ENCODE measurements at regions not wholly inside any gene's neighbourhood (a gene's known extent, or its start where the extent isn't known, plus 50 kb on each side); places are given as distances from the start of the nearest gene placed in this dataset.

DNA sequence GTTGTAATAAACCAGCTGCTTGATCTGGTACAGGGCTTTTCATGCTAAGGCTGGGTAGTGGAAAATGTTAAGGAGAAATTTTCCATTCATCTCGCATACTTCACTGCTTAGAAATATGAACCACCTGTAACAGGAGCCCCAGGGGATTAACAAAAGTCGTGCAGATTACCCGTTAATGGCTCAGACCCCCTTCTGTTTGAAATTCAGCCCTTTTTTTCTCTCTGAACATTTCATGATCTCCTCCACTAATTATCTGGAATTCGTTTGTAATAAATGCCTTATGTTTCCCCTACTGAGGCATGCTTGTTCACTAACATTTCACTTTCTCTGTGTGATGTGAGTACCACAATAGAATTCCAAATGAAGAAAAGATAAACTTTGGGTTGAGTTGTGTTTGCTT lies 336.4 kb upstream of the HSF2 start:
- H3K4me1 ChIP-seq (ENCODE audit: insufficient read depth, low read length): no peaks in the 10 kb centered on the region
- H2AFZ ChIP-seq (ENCODE audit: low read length): no peak overlapping the region
- ATAC-seq: no peak
- no peak overlapping the region for H3K27ac ChIP-seq (ENCODE audit: low read length)
- no peak overlapping the region for H3K4me3 ChIP-seq (ENCODE audit: low read length)
- intact Hi-C loops (cut with micrococcal nuclease): no loop called here
- no peaks in the 10 kb centered on the region for H4K20me1 ChIP-seq (ENCODE audit: low read length)
- no TSS peak for BruUV-seq (replicated peaks)
- CTCF ChIA-PET: no interaction called here
- no peak for DNase-seq
- TF ChIP-seq CTCF (conservative IDR thresholded peaks at IDR 0.05; ENCODE audit: low read depth, low read length): no peak
- H3F3A ChIP-seq (ENCODE audit: low read length, unreplicated experiment): no peaks in the 10 kb centered on the region
- H3K9ac ChIP-seq (ENCODE audit: low read length): no peak overlapping the region
- no peaks in the 10 kb centered on the region for H3K9me2 ChIP-seq (replicated peaks; ENCODE audit: low read length)
- POLR2A ChIA-PET (ENCODE audit: unreplicated experiment): no interaction called here
- no peak overlapping the region for H3K4me2 ChIP-seq (ENCODE audit: low read length)
- H3K27me3 ChIP-seq (ENCODE audit: low read length): peaks cover 30% of the 10 kb centered on the region
- no peaks in the 10 kb centered on the region for H3K79me2 ChIP-seq (ENCODE audit: low read length)
- no peaks in the 10 kb centered on the region for H3K9me3 ChIP-seq (ENCODE audit: low read length)
- no peaks in the 10 kb centered on the region for H3K36me3 ChIP-seq (ENCODE audit: low read depth, low read length)

GRCh38 chr6:122063761-122064160 lies 335.7 kb upstream of the HSF2 start:
- Histone ChIP-seq H3K9me2 (replicated peaks; ENCODE audit: low read length) (no peaks in the 10 kb centered on the region), H3K27me3 (ENCODE audit: low read length) (peaks cover 26% of the 10 kb centered on the region), H2AFZ (ENCODE audit: low read length) (no peak overlapping the region), H3K4me2 (ENCODE audit: low read length) (no peak overlapping the region), H3F3A (ENCODE audit: low read length, unreplicated experiment) (no peaks in the 10 kb centered on the region), H3K79me2 (ENCODE audit: low read length) (no peaks in the 10 kb centered on the region), H3K27ac (ENCODE audit: low read length) (no peak overlapping the region), H3K36me3 (ENCODE audit: low read depth, low read length) (no peaks in the 10 kb centered on the region), H3K4me1 (ENCODE audit: insufficient read depth, low read length) (no peaks in the 10 kb centered on the region), H4K20me1 (ENCODE audit: low read length) (no peaks in the 10 kb centered on the region), H3K9me3 (ENCODE audit: low read length) (no peaks in the 10 kb centered on the region), H3K9ac (ENCODE audit: low read length) (no peak overlapping the region), H3K4me3 (ENCODE audit: low read length) (no peak overlapping the region)
- ChIA-PET POLR2A (ENCODE audit: unreplicated experiment) (no interaction called here), CTCF (no interaction called here)
- intact Hi-C loops (cut with micrococcal nuclease): no loop called here
- BruUV-seq (replicated peaks): no TSS peak
- TF ChIP-seq CTCF (conservative IDR thresholded peaks at IDR 0.05; ENCODE audit: low read depth, low read length) (no peak), EZH2phosphoT487 (IDR thresholded peaks at IDR 0.05; ENCODE audit: borderline replicate concordance, low read length) (no peak), EZH2 (IDR thresholded peaks at IDR 0.05; ENCODE audit: low read length, unreplicated experiment) (no peak)
- no peak for ATAC-seq
- no peak for DNase-seq

DNA sequence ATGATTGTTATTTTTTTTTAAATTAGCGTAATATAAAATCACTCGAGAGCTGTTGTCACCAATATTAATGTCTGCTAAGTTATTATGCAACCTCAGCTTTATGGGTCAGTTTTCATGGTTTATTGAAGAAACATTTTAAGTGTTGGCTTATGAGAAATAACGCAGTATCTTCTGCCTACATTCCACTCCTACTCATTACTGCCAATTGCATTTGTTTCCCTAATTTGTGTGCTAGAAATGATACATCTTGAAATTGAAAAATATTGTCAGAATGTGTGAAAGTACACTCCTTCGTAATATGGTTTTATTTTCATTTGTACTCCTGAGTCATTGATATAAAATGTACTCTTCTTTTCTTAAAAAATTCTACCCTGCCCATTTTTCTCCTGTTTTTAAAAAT lies 333.3 kb upstream of the HSF2 start:
- TF ChIP-seq EZH2phosphoT487 (IDR thresholded peaks at IDR 0.05; ENCODE audit: borderline replicate concordance, low read length) (no peak), EZH2 (IDR thresholded peaks at IDR 0.05; ENCODE audit: low read length, unreplicated experiment) (no peak), CTCF (conservative IDR thresholded peaks at IDR 0.05; ENCODE audit: low read depth, low read length) (no peak)
- Histone ChIP-seq H3K79me2 (ENCODE audit: low read length) (no peaks in the 10 kb centered on the region), H3K9ac (ENCODE audit: low read length) (no peak overlapping the region), H3K27ac (ENCODE audit: low read length) (no peak overlapping the region), H3K27me3 (ENCODE audit: low read length) (peaks cover 27% of the 10 kb centered on the region), H3K4me1 (ENCODE audit: insufficient read depth, low read length) (no peaks in the 10 kb centered on the region), H3K36me3 (ENCODE audit: low read depth, low read length) (no peaks in the 10 kb centered on the region), H3F3A (ENCODE audit: low read length, unreplicated experiment) (no peaks in the 10 kb centered on the region), H3K4me2 (ENCODE audit: low read length) (no peak overlapping the region), H2AFZ (ENCODE audit: low read length) (no peak overlapping the region), H3K9me2 (replicated peaks; ENCODE audit: low read length) (no peaks in the 10 kb centered on the region), H3K4me3 (ENCODE audit: low read length) (no peak overlapping the region), H3K9me3 (ENCODE audit: low read length) (no peaks in the 10 kb centered on the region), H4K20me1 (ENCODE audit: low read length) (no peaks in the 10 kb centered on the region)
- BruUV-seq (replicated peaks): no TSS peak
- ChIA-PET CTCF (no interaction called here), POLR2A (ENCODE audit: unreplicated experiment) (no interaction called here)
- intact Hi-C loops (cut with micrococcal nuclease): no loop called here
- DNase-seq (no peak), ATAC-seq (no peak)

Data from PC-3 (cell line).